ENCODE measurements at regions not wholly inside any gene's neighbourhood (a gene's known extent, or its start where the extent isn't known, plus 50 kb on each side); places are given as distances from the start of the nearest gene placed in this dataset.

DNA sequence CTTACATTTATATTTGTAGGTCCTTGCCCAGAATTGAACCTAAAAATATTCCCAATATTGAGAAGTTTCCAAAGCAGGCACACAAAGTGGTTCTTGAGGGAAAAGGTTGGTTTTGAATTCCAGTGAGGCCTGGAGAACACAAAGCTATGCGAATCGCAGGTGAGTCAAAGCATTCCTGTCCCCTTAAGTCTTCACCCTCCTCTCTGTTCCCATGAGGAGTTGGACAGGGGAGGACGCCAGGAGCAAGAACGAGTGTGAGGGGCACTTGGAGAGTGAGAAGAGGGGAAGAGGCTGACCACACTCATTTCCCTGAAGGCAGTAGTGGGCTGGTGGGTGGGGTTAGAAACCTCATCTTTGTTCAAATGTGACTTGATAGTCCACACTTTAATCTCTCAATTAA lies 185.8 kb upstream of the EOMES start:
- TF ChIP-seq ZNF292 (CRISPR knock-in tag; IDR thresholded peaks at IDR 0.05; ENCODE audit: borderline replicate concordance, low read depth) (no peak), FOSL1 (CRISPR knock-in tag; IDR thresholded peaks at IDR 0.05; ENCODE audit: borderline replicate concordance) (no peak)
- TF ChIP-seq, protein P1, sequence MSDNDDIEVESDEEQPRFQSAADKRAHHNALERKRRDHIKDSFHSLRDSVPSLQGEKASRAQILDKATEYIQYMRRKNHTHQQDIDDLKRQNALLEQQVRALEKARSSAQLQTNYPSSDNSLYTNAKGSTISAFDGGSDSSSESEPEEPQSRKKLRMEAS (IDR thresholded peaks at IDR 0.05), result no peak

All from HepG2 (cell line).